Fibroblast of gingiva (primary cell): ENCODE measurements at regions not wholly inside any gene's neighbourhood (a gene's known extent, or its start where the extent isn't known, plus 50 kb on each side); places are given as distances from the start of the nearest gene placed in this dataset.
"Not testable (repeated sequence)": the region's sequence is repeated elsewhere in the genome, so short reads cannot be mapped to it uniquely, and the experiment has no call there.

Experiments used
- DNase-seq: peaks from one replicate; pipeline ENCODE4 v3.0.0-alpha.2; 2011; ENCODE audit warnings: low read depth

GRCh38 chr4:120299631-120300030, 233.0 kb upstream of the MAD2L1 start:
- no peak for DNase-seq

GRCh38 chr4:120293341-120293740, 226.7 kb upstream of the MAD2L1 start:
- DNase-seq = peak; percentile 98

DNA sequence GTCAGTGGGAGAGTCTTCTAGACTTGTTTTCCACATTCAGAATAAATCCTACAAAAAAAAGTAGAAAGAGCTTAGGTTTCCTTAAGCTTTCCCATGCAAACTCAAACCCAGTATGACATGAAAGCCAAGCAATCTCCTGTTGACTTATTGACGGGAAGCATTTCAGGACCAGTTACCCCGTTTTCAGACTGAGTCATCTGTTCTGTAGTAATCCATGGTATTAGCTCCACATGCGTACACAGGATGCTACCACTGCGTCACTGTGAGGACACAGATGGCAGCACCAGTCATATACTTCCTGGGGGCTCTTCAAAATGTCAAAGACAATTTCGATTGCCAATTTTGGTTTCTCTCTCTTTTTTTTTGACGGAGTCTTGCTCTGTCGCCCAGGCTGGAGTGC, 224.9 kb upstream of the MAD2L1 start:
- peak; percentile 3 for DNase-seq

DNA sequence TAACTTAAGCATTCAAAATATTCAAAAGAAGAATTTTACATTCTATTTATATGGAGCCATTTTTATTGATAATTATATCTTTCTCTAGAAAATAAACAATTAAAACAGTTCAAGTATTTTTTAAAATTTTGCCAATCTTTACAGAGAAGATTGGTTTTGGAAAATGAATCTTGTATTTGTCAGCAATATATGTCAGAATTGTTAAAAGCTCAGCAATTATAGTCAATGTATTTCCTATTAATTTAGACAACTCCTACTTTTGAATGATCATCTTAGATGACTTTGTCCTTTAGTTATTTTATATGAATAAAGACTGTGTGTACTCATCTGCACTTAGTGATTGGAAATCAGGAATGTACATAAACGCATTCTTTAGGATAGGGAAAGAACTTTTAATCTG, 223.9 kb upstream of the MAD2L1 start:
- DNase-seq = no peak

GRCh38 chr4:120286813-120287212, 220.2 kb upstream of the MAD2L1 start:
- DNase-seq = peak; percentile 71

DNA sequence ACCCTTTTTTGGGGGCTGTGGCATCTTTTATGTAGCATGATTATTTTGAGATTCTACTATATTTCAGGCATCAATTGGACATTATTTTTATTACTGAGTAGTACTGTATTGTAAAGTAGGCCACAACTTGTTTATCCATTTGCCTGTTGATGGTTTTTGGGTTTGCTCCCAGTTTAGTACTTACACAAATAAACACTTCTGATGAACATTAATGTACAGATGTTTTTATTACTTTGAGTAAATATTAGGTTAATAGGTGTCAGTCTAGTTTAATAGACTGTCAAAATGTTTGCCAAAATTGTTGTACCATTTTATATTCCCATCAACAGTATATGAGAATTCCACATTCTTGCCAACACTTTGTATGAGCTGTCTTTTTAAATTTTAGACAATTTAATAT, 214.9 kb upstream of the MAD2L1 start:
- DNase-seq = no peak

GRCh38 chr4:120277391-120277790, 210.7 kb upstream of the MAD2L1 start:
- no peak for DNase-seq

DNA sequence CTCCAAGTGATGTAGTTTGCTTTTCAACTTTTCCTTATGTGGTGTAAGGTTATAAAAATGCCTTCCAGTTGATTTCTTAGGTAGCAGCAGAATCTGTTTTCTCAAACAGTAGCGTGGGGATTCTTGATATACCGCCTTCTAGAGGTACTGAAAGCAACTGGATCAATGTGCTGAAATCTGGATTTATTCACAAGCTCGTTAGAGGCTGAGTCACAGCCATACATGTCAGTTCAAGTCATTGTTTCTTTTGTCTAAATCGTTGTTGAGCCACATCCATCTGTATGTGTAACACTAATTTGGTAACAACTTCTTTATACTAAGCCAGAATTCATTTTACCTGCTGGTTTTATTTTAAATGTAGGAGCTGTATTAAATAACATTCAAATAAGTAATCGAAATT, 200.0 kb upstream of the MAD2L1 start:
- DNase-seq = no peak

DNA sequence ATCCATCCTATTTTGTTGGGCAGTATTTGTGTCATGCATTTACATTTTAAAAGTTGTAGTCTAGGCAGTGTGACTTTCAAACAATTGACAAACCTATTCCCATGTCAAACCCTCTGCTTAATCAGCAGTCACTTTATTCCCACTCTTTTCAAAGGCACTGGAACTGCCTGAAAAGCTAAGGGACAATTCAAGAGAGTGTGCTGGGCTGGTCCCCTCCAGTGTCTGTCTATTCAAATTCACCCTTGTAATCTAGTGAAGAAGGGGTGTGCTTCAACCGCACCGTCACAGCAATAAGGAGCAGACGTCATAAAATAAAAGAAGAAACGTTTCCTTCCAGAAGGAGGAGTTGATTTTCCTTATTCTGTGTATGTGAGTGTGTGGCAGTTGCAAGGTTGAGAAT, 197.0 kb upstream of the MAD2L1 start:
- DNase-seq = no peak

DNA sequence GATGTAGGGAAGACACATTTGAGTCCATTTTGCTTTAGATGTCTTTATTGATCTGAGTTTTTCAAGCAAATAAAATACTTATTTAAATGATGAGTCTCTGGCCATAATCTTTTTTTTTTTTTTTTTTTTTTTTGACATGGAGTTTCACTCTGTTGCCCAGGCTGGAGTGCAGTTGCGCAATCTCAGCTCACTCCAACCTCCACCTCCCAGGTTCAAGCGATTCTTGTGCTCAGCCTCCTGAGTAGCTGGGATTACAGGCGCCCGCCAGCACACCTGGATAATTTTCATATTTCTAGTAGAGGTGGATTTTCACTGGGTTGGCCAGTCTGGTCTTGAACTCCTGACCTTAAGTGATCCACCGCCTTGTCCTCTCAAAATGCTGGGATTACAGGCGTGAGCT, 194.5 kb upstream of the MAD2L1 start:
- no peak for DNase-seq

- not testable (repeated sequence) for DNase-seq
Measured at GRCh38 chr4:120256112-120256775, 189.6 kb upstream of the MAD2L1 start.

DNA sequence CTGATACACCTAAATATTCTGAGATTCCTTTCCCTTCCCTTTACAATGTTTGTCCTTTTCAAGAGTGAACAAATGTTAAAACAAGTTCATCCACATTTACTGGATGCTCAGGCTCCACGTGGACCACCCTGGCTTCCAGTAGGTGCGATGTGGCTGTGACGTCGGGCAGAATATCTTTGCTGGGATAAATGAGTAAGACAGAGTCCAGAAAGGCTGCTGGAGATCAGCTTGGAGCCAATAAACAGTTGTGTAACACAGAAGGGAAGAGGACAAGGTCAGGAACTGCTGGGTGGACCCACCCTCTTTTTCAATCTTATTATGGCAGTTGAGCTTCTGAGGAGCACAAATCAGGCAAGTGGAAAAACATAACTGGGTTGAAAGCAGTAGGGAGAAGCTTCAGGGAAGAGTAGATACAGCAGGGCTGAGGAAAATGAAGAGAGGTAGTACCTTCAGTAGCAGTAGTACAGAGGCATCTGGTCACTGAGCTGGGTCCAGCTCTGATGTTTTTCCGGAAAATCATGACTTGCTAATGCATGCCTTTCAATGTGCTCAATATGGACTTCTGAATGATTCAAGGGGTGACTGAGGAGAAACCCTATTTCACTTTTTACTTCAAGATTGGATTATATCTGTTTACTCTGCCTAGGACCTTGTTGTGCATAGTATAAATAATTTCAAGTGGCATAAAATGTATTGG, 171.8 kb upstream of the MAD2L1 start:
- DNase-seq = no peak

DNA sequence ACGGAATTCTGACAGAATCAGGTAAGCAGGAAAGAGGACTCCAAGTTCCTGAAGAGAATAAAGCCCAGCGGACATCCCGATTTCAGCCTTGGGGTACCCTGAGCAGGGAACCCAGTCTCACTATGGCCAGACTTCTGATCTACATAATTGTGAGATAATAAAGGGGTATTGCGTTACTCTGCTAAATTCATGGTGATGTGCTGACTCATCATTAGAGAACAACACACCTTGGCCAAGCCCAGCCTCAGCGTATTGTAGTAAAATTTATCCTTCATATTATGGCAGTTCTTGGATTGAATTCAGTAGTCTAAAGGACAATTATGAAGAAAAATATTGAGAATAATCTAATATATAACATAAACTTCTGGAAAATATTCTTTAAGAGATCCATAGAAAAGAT, 170.2 kb upstream of the MAD2L1 start:
- DNase-seq = no peak

- DNase-seq = no peak
Measured at GRCh38 chr4:120232050-120232449, 165.4 kb upstream of the MAD2L1 start.

DNA sequence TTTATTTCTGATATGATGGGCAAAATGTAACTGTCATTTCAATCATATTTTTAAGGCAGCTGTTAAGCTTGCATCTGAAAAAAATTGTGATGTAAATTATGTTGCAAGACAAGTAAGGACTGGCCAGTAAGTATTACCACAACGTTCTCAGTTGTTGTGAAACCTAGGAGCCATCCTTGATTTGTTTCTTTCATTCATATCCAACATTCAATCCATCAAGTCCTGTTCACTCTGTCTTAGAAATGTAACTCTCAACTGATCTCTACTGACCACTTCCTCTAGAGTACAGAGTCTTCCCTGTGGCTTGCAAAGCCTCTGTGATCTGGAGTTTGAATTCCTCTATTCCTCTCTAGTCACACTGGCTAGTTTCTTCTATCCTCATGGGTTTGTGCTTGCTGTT, 161.4 kb upstream of the MAD2L1 start:
- peak; percentile 63 for DNase-seq

- DNase-seq = no peak
Measured at GRCh38 chr4:120227554-120227953, 160.9 kb upstream of the MAD2L1 start.

DNA sequence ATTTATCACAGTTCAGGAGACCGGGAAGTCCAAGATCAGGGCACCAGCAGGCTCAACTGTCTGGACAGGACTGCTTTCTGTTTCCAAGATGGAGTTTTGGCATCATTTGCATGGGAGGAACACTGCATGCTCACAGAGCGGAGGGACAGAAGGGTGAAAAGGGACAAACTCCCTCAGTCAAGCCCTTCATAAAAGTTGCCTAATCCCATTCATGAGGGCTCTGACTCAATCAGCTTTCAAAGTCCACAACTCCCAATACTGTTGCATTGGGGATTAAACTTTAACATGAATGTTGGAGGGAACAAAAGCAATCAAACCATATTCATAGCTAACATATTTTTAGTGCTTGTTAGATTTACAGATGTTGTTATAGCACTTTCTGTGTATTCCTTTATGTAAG, 158.9 kb upstream of the MAD2L1 start:
- no peak for DNase-seq

GRCh38 chr4:120218981-120219380, 152.3 kb upstream of the MAD2L1 start:
- peak; percentile 16 for DNase-seq

DNA sequence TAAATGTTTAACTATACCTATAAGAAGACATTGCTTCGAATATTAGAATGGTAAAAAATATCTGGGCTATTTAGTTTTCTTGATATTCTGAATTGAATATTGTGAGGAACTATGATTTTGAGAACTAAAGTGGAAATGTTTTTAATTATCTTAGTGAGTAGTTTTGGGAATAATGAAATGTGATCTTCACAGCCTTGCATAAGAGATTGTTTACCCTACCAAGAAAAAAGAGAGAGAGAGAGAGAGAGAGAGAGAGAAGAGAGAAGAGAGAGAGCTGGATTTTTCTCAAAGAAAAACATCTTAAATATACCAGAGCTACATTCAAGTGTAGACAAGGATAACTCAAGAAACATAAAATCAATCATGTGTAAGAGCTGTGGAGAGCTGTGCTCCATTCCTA, 148.7 kb upstream of the MAD2L1 start:
- peak; percentile 67 for DNase-seq

DNA sequence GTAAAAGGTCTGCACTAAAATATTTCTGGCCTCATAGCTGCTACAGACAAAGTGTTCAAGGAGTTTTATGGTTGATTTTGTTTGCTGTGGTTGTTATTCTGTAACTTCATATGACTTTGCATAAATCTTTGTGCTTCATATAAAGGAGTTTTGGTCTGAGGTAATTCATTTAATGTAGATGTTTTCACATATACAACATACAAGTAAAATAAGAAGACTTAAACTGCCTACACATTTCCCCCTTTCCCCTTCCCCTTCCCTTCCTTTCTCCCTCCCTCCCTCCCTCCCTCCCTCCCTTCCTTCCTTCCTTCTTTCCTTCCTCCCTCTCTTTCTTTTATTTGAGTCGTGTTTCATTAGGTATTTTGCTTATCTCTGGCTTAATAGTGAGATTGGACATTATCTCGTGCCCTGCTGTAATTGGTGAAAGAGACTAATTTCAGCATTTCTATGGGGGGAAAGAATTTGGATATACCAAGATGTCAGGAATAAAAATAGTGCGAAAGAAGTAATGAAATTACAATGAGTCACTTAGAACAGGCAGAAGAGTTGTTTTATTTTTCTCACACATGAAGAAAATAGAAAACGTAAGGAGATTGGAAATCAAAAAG, 144.9 kb upstream of the MAD2L1 start:
- DNase-seq = no peak

DNA sequence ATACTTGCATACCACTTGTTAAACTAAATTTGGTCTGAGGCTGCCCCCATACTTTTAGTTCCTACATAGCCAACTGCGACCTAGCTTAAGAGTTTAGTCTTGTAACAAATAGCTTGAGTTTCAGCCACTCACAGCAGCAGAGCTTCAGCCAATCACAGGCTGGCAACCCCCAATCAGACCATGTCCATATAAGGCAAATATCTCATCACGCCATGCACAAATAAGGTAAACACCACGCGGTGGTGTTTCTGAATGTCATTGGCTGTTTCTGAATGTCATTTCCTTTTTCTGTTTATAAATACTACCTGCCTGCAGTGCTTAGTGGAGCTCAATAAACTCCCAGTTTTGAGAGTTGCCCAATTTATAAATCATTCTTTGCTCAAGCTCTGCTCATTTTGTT, 143.1 kb upstream of the MAD2L1 start:
- no peak for DNase-seq

- no peak for DNase-seq
Measured at GRCh38 chr4:120207021-120207420, 140.4 kb upstream of the MAD2L1 start.

DNA sequence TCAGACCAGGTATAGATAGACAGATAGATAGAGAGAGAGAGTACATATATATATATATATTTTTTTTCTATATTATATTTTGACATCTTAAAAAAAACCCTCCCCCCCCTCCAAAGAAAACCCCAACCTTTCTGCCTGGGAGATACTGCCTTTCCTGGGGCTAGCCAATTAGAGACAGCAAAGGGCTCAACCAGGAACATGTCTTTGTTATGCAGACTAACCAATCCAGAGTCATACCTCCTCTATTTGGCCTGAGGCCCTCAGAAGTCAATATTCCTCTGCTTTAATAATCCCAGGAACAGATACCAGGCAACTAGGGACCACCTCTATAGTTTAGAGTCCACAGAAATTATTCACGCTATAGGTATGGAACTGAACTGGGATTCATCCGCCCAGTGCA, 135.6 kb upstream of the MAD2L1 start:
- no peak for DNase-seq
